Hematopoietic multipotent progenitor cell treated with erythropoietin and hydrocortisone succinate and interleukin-3 and kit ligand, for 6 days (in vitro differentiated cells): ENCODE measurements at regions not wholly inside any gene's neighbourhood (a gene's known extent, or its start where the extent isn't known, plus 50 kb on each side); places are given as distances from the start of the nearest gene placed in this dataset.
A peak's percentile ranks its signal among the peaks of the same experiment; 100 is the strongest.

Experiments
- DNase-seq: peaks from one replicate; pipeline ENCODE4 v3.0.0-alpha.2; 2015

GRCh38 chr7:52114509-52114908 is 797.9 kb upstream of the COBL start:
- DNase-seq, result no peak

- no peak for DNase-seq
These were observed 797.4 kb upstream of the COBL start for GRCh38 chr7:52114056-52114455.

GRCh38 chr7:52107355-52107754 is 790.7 kb upstream of the COBL start:
- no peak for DNase-seq

GRCh38 chr7:52095861-52096260 is 779.3 kb upstream of the COBL start:
- DNase-seq, result no peak

- DNase-seq, result no peak
These were observed 775.4 kb upstream of the COBL start for GRCh38 chr7:52091996-52092395.

- DNase-seq, result no peak
These were observed 774.5 kb upstream of the COBL start for GRCh38 chr7:52091101-52091500.

- no peak for DNase-seq
These were observed 771.6 kb upstream of the COBL start for GRCh38 chr7:52088008-52088901.

- DNase-seq, result no peak
These were observed 769.0 kb upstream of the COBL start for GRCh38 chr7:52085610-52086009.

- no peak for DNase-seq
These were observed 763.9 kb upstream of the COBL start for GRCh38 chr7:52080493-52080892.

- DNase-seq, result no peak
These were observed 763.1 kb upstream of the COBL start for GRCh38 chr7:52079726-52080125.

GRCh38 chr7:52077571-52077970 is 761.0 kb upstream of the COBL start:
- DNase-seq, result no peak

- DNase-seq, result no peak
These were observed 758.3 kb upstream of the COBL start for GRCh38 chr7:52074912-52075311.

GRCh38 chr7:52074071-52074470 is 757.5 kb upstream of the COBL start:
- no peak for DNase-seq

- DNase-seq, result no peak
These were observed 755.1 kb upstream of the COBL start for GRCh38 chr7:52071744-52072143.

GRCh38 chr7:52064493-52064892 is 747.9 kb upstream of the COBL start:
- DNase-seq, result no peak

GRCh38 chr7:52061666-52062065 is 745.1 kb upstream of the COBL start:
- no peak for DNase-seq

GRCh38 chr7:52053525-52053924 is 736.9 kb upstream of the COBL start:
- DNase-seq, result no peak

GRCh38 chr7:52030722-52031121 is 714.1 kb upstream of the COBL start:
- no peak for DNase-seq

GRCh38 chr7:52026140-52026539 is 709.5 kb upstream of the COBL start:
- no peak for DNase-seq

- DNase-seq, result no peak
These were observed 704.7 kb upstream of the COBL start for GRCh38 chr7:52021343-52021742.

- DNase-seq, result no peak
These were observed 702.1 kb upstream of the COBL start for GRCh38 chr7:52018680-52019054.

GRCh38 chr7:52017802-52018679 is 701.4 kb upstream of the COBL start:
- peak; percentile 51 for DNase-seq

- no peak for DNase-seq
These were observed 692.6 kb upstream of the COBL start for GRCh38 chr7:52009181-52009580.

GRCh38 chr7:52006674-52007073 is 690.1 kb upstream of the COBL start:
- DNase-seq, result no peak
